T-helper 2 cell treated with Interferon-gamma antibody and Interleukin-4, amounts not matched to agents 5 μg/mL and 100 μg/mL, for 36 hours (primary cell): ENCODE measurements at regions not wholly inside any gene's neighbourhood (a gene's known extent, or its start where the extent isn't known, plus 50 kb on each side); places are given as distances from the start of the nearest gene placed in this dataset.
"Not testable (repeated sequence)": the region's sequence is repeated elsewhere in the genome, so short reads cannot be mapped to it uniquely, and the experiment has no call there.

Experiments
- DNase-seq: peaks from one replicate; pipeline ENCODE4 v3.0.0; 2021; ENCODE audit warnings: low spot score
- H3K27ac Mint-ChIP-seq: one replicate; pipeline ENCODE4 v1.8.0; 2021; ENCODE audit warnings: mild to moderate bottlenecking, mixed read lengths
- H3K27me3 Mint-ChIP-seq: one replicate; pipeline ENCODE4 v1.8.0; 2021; ENCODE audit warnings: low read depth, mixed read lengths
- H3K36me3 Mint-ChIP-seq: one replicate; pipeline ENCODE4 v1.8.0; 2021; ENCODE audit warnings: low read depth, mixed read lengths
- H3K4me1 Mint-ChIP-seq: one replicate; pipeline ENCODE4 v1.8.0; 2021; ENCODE audit warnings: low read depth, mixed read lengths
- H3K4me3 Mint-ChIP-seq: one replicate; pipeline ENCODE4 v1.8.0; 2022; ENCODE audit warnings: mild to moderate bottlenecking, moderate library complexity, mixed read lengths
- H3K9me3 Mint-ChIP-seq: one replicate; pipeline ENCODE4 v1.8.0; 2021; ENCODE audit warnings: mixed read lengths

DNA sequence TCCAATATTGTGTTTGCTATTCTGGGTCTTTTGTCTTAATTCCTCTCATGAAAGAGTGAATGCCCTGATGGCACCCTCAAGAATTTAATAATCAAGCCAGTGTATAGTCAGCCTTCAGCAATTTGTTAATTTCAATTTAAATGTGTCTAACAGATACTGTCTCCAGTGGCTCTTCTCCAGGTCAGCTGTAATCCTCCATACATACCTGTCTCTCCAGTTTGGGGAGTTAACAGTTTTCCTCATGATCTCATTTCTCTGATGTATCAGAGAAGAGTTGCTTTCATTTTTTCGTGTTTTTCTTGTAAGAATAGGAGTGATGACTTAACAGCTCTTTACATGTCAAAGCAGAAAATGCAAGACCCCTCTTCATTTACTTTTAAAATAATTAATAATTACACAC is 500.3 kb upstream of the RORB start:
- H3K9me3 Mint-ChIP-seq: peaks cover 3% of the 10 kb centered on the region
- no peak for DNase-seq
- H3K4me1 Mint-ChIP-seq: no peaks in the 10 kb centered on the region
- no peak overlapping the region for H3K27ac Mint-ChIP-seq
- no peak overlapping the region for H3K4me3 Mint-ChIP-seq
- no peaks in the 10 kb centered on the region for H3K36me3 Mint-ChIP-seq
- H3K27me3 Mint-ChIP-seq: no peaks in the 10 kb centered on the region

DNA sequence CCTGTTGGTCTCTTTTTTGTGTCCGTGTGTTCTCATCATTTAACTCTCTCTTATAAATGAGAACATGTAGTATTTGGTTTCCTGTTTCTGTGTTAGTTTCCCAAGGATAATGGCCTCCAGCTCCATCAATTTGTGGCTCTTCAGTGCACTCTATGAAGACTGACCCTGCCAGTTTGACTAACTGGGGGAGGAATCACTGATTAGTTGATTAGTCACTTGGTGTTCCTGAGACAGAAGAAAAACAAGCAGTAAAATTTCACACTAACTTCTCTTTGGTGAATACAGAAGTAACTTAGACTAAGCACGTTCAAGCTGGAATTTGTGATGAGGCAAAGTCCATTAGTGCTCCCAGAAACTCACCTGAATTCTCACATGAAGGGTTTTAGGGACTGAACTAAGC is 495.8 kb upstream of the RORB start:
- Mint-ChIP-seq H3K27me3 (no peaks in the 10 kb centered on the region), H3K36me3 (no peaks in the 10 kb centered on the region), H3K9me3 (peaks cover 3% of the 10 kb centered on the region), H3K27ac (no peak overlapping the region), H3K4me3 (no peak overlapping the region), H3K4me1 (no peaks in the 10 kb centered on the region)
- no peak for DNase-seq

DNA sequence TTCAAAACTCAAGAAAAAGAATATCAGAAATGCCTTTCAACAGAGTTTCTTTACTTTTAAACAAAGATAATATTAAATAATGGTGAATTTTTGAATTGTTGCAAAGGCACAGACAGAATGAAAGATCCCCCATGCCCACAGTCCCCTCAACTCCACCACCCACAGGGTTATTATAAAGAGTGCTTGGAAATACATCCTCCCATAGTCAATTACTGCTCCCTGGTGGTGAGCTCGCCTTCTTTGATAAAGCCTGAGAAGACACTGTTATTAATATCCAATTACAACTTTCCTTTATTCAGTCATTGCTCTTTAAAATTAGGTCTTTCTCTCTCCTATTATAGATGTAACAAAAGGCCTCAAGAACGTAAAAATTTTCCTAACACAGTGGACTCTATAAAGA is 490.2 kb upstream of the RORB start:
- no peak overlapping the region for H3K27ac Mint-ChIP-seq
- no peak for DNase-seq
- H3K4me1 Mint-ChIP-seq: no peaks in the 10 kb centered on the region
- H3K4me3 Mint-ChIP-seq: no peak overlapping the region
- H3K36me3 Mint-ChIP-seq: no peaks in the 10 kb centered on the region
- no peaks in the 10 kb centered on the region for H3K9me3 Mint-ChIP-seq
- H3K27me3 Mint-ChIP-seq: no peaks in the 10 kb centered on the region

DNA sequence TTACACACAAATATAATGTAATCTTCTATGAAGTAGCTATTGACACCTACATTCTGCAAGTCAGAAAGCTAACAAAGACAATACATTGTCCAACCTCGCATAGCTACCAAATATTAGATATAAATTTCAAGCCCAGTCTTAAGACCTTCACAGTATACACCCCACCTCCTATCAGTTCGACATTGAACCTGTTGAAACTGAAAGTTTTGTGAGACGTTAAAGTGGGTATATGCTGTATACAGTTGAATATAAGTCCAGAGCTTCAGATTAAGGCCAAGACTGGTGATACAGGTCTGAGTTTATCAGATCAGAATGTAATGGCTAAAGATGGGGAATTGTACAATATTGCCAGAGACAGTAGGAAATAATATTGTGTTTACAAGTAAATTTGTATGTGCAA is 489.3 kb upstream of the RORB start:
- no peak for DNase-seq
- no peaks in the 10 kb centered on the region for H3K4me1 Mint-ChIP-seq
- H3K27me3 Mint-ChIP-seq: no peaks in the 10 kb centered on the region
- no peak overlapping the region for H3K4me3 Mint-ChIP-seq
- no peak overlapping the region for H3K27ac Mint-ChIP-seq
- no peaks in the 10 kb centered on the region for H3K9me3 Mint-ChIP-seq
- H3K36me3 Mint-ChIP-seq: no peaks in the 10 kb centered on the region

DNA sequence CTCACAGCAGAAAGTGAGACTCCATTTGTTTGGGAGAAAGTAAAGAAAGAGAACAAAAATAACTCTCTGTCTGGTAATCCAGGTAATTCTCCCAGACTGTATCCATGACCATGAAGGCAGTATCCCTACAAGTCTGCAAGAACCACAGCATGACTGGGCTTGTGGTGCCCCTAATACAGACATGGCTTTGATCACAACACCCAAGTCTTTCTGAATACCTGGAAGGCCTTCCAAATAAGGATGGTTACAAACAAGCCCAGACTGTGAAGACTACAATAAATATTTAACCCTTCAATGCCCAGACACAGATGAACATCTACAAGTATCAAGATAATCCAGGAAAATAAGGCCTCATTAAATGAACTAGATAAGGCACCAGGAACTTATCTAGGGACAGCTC is 481.1 kb upstream of the RORB start:
- Mint-ChIP-seq H3K9me3 (peaks cover 21% of the 10 kb centered on the region), H3K4me1 (no peaks in the 10 kb centered on the region), H3K36me3 (no peaks in the 10 kb centered on the region), H3K27me3 (no peaks in the 10 kb centered on the region), H3K4me3 (no peak overlapping the region), H3K27ac (no peak overlapping the region)
- DNase-seq: no peak

DNA sequence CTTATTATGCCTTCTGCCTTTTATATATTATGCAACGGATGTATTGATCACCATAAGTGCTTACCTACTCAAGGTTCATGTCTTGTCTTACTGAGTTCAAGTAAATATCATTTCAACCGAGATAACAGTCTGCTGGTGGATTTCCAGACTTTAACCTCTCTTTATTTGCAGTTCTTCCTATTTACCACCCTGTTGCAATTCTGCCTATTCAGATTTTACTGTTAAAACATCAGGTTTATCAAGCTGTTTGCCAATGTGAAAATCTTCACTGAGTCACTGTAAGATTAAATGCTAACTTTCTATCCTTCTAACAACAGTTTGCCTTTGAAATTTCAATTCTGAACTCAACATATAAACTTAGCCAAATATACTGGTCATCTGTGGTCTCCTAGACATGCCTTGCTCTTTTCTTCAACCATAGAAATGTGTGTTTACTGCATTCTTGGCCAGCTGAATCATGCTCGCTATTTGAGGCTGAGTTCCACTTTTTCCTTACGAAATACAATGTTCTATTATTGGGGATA is 471.7 kb upstream of the RORB start:
- Mint-ChIP-seq H3K27me3 (no peaks in the 10 kb centered on the region), H3K4me1 (no peaks in the 10 kb centered on the region), H3K36me3 (no peaks in the 10 kb centered on the region), H3K27ac (no peak overlapping the region), H3K9me3 (no peaks in the 10 kb centered on the region), H3K4me3 (no peak overlapping the region)
- DNase-seq: no peak

DNA sequence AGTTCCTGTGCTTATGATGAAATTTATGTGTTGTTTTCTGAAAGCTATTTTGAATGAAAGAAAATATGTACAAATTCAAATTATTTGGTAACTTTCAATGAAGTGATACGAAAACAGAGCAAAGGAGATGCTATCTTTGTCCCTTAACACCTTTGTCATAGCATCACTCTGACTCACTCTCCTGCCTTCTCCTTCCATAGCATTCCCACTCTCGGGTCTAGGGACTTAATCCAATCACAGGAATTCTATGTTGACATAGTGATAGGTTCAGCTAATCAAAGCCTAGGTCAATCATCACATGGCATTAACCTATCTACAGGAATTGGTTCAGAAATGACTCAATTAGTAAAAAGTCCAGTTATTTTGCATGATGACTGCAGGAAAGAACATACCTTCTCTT is 464.7 kb upstream of the RORB start:
- Mint-ChIP-seq H3K4me3 (no peak overlapping the region), H3K4me1 (no peaks in the 10 kb centered on the region), H3K9me3 (peaks cover 4% of the 10 kb centered on the region), H3K27ac (no peak overlapping the region), H3K27me3 (no peaks in the 10 kb centered on the region), H3K36me3 (no peaks in the 10 kb centered on the region)
- DNase-seq: no peak

DNA sequence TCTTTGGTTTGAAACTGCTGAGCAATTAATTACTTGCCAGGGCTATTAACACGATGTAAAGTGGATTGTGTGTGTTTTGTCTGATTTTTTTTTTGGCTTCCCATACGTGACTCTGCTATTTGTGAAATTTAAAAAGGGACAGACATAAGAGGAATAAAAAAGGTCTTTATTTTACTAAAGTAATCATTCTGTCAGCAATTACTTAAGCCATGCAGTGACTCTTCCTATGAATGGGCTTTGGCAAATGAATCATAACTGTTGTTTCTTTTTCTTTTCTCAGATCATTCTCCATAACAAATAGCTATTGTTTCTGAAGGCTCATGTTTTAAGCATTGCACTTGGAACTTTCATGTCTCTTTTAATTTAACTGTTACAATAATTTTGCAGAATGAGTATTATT is 461.3 kb upstream of the RORB start:
- Mint-ChIP-seq H3K9me3 (peaks cover 4% of the 10 kb centered on the region), H3K4me3 (no peak overlapping the region), H3K36me3 (no peaks in the 10 kb centered on the region), H3K27me3 (no peaks in the 10 kb centered on the region), H3K4me1 (no peaks in the 10 kb centered on the region), H3K27ac (no peak overlapping the region)
- DNase-seq: no peak

DNA sequence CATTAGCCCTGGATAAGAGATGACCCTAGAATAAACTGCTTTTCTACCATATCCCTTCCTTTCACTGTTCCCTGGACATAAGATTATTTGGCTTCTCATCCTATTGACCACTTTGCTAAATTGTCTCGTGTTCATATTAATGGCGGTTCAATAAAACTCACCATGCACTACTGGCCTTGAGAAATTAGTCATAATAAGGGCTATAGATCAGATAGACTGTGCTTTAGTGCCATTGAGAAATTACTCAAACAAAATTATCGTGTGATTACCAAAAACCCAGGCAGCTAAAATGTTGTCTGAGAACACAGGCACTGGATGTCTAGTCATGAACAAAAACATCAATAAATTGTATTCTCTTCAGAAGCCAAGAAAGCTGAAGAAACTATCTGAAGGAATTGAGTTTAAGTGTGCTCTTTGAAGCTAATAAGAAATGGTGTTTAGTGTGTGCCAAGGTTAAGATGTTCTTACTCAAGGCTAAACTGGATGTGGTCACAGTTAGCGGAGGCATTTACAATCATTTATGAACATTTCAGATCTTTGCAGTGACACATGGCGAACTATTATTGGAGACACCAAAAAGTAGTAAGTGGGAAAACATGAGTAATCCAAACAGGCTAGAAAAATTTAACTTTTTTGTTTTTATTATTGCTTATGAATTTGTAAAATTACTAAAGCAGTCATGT is 460.4 kb upstream of the RORB start:
- Mint-ChIP-seq H3K9me3 (peaks cover 4% of the 10 kb centered on the region), H3K36me3 (no peaks in the 10 kb centered on the region), H3K27me3 (no peaks in the 10 kb centered on the region), H3K4me3 (no peak overlapping the region), H3K27ac (no peak overlapping the region), H3K4me1 (no peaks in the 10 kb centered on the region)
- no peak for DNase-seq

DNA sequence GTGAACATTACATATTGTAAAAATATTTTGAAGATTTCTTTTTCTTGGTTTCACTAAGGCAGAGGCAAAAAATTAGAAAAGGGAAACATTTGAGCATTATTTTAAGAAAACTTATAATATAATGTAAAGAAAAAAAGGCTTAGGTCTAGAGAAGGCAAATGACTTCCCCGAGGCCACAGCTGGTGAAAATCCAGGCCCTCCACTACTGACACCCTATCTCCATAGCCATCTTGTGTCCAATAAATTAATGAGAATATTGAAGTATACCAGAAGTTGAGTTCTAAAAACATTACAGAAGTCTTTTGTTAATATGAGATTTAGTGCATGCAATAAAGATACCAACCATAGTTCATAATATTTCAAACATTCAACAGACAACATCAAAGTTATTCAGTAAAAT is 459.9 kb upstream of the RORB start:
- Mint-ChIP-seq H3K27me3 (no peaks in the 10 kb centered on the region), H3K36me3 (no peaks in the 10 kb centered on the region), H3K4me3 (no peak overlapping the region), H3K27ac (no peak overlapping the region), H3K9me3 (peaks cover 4% of the 10 kb centered on the region), H3K4me1 (no peaks in the 10 kb centered on the region)
- DNase-seq: no peak

DNA sequence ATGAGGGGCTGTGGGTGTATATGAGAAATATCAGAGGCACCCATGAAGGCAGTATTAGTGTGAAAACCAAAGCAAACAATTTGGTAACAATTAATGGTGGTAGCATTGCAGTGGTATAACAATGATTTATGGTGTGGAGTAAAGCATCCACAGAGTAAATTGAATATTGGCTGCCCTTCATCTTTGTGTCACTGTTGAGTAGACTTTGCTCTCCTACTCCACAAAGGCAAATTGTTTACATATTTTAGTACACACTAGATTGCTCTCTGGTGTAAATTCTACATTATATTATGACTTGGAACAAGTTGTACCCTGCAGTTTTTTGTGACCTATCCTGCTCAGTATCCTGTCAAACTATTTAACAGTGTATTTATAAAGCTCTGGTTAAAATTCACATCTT is 455.5 kb upstream of the RORB start:
- no peaks in the 10 kb centered on the region for H3K27me3 Mint-ChIP-seq
- no peak for DNase-seq
- peaks cover 6% of the 10 kb centered on the region for H3K9me3 Mint-ChIP-seq
- H3K27ac Mint-ChIP-seq: no peak overlapping the region
- no peaks in the 10 kb centered on the region for H3K36me3 Mint-ChIP-seq
- H3K4me1 Mint-ChIP-seq: no peaks in the 10 kb centered on the region
- no peak overlapping the region for H3K4me3 Mint-ChIP-seq

DNA sequence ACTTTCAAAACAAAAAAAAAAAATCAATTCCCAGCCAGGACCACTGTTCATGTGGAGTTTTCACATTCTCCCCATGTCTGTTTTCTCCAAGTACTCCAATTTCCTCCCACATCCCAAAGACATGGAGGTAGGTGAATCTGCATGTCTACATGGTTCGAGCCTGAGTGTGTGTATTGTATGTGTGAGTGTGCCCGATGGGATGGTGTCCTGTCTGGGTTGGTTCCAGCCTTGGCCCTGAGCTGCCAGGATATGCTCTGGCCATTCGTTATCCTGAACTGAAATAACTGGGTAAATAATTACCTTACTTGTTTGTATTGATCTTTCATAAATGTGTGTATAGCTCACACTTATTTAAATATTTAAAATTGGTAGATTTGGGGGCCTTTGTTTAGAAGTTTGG is 452.3 kb upstream of the RORB start:
- Mint-ChIP-seq H3K27ac (no peak overlapping the region), H3K9me3 (peaks cover 6% of the 10 kb centered on the region), H3K27me3 (no peaks in the 10 kb centered on the region), H3K36me3 (no peaks in the 10 kb centered on the region), H3K4me1 (no peaks in the 10 kb centered on the region), H3K4me3 (no peak overlapping the region)
- no peak for DNase-seq

DNA sequence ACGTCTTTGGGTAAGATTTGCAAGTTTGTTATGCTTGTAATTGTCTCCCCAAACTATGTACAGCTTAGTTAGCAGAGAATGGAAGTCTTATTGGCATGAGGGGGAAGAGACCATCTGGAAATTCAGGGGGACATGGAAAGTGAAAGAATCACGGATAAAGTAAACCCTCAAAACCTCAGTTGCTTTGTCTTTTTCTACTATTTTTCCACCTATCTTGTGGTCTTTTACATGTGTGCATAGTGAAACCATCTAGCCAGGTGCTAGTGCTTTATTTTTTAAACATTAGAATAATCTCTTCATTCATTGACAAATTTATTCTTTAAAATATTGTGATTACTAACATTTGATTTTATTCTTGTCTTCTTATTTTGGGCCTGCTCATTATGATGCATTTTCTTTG is 441.1 kb upstream of the RORB start:
- Mint-ChIP-seq H3K9me3 (peaks cover 4% of the 10 kb centered on the region), H3K27ac (no peak overlapping the region), H3K36me3 (no peaks in the 10 kb centered on the region), H3K4me3 (no peak overlapping the region), H3K27me3 (no peaks in the 10 kb centered on the region), H3K4me1 (no peaks in the 10 kb centered on the region)
- no peak for DNase-seq

DNA sequence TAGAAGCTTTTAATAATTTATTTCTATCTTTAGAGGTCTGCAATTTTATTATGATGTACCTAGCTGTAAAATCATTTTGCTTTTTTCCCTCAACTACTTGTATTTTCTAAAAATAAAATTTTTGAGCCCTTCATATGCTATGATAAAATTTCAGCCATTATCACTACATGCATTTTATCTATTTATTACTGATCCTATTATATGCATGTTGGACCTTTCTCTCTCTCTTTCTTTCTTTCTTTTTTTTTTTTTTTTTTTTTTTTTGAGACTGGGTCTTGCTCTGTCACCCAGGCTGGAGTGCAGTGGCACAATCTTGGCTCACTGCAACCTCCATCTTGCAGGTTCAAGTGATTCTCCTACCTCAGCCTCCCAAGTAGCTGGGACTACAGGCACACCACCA is 440.1 kb upstream of the RORB start:
- H3K27me3 Mint-ChIP-seq, H3K4me3 Mint-ChIP-seq, H3K36me3 Mint-ChIP-seq, H3K4me1 Mint-ChIP-seq, H3K27ac Mint-ChIP-seq, DNase-seq: not testable (repeated sequence)
- peaks cover 11% of the 10 kb centered on the region for H3K9me3 Mint-ChIP-seq

DNA sequence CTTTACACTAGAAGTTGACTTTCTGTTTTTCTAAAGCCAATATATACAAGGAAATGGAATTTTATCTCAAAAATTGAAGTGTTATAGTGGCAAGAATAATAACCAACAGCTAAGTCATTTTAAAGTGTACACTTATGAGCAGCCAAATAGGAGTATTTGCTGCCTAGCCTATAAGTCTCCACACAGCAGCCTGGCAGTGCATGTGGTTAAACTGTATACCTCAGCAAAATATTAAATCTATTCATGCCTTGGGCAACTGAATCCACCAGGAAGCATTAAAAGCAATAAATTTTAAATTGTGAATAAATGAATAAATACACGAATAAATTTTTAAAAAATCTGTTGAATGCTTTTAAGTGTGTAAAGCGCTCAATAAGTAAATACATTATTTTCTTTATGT is 432.4 kb upstream of the RORB start:
- Mint-ChIP-seq H3K9me3 (peaks cover 15% of the 10 kb centered on the region), H3K4me3 (no peak overlapping the region), H3K4me1 (peaks cover 10% of the 10 kb centered on the region), H3K27me3 (no peaks in the 10 kb centered on the region), H3K27ac (no peak overlapping the region), H3K36me3 (no peaks in the 10 kb centered on the region)
- no peak for DNase-seq
